Testis (tissue), 2 donors: ENCODE measurements at regions not wholly inside any gene's neighbourhood (a gene's known extent, or its start where the extent isn't known, plus 50 kb on each side); places are given as distances from the start of the nearest gene placed in this dataset.

ENCODE experiments used
- DNase-seq: peaks from one replicate; pipeline ENCODE4 v3.0.0-alpha.2; 2019
- H3K27ac ChIP-seq, 2 donors: fragments of 200-600 bp; sonication (generic); one replicate each; pipeline ENCODE4 v1.5.1; 2019
- H3K27me3 ChIP-seq: fragments of 200-600 bp; sonication (generic); one replicate; pipeline ENCODE4 v1.5.1; 2019
- H3K36me3 ChIP-seq: fragments of 200-600 bp; sonication (generic); one replicate; pipeline ENCODE4 v1.5.1; 2017; ENCODE audit warnings: low read depth; ENCODE audit errors: missing control alignments
- H3K4me1 ChIP-seq: fragments of 200-600 bp; sonication (generic); one replicate; pipeline ENCODE4 v1.5.1; 2019
- H3K4me3 ChIP-seq, 2 donors: fragments of 200-600 bp; sonication (generic); one replicate each; pipeline ENCODE4 v1.5.1; 2017 to 2019
- H3K9me3 ChIP-seq: fragments of 200-600 bp; sonication (generic); one replicate; pipeline ENCODE4 v1.5.1; 2017
- CTCF ChIP-seq, 3 experiments: fragments of 450-650 bp in 2 of 3; fragments of 200-600 bp in 1 of 3; sonication (generic) in 1 of 3; IDR thresholded peaks; one replicate each; pipeline ENCODE4 v1.5.1; 2016 to 2019; ENCODE audit warnings: antibody characterized with exemption in 3 of 3, mild to moderate bottlenecking in 2 of 3, moderate library complexity in 1 of 3
- POLR2A ChIP-seq: fragments of 450-650 bp; IDR thresholded peaks from one replicate; pipeline ENCODE4 v1.6.1; 2017; ENCODE audit warnings: antibody characterized with exemption, mild to moderate bottlenecking, moderate library complexity
- WGBS, 2 donors: methylation state at CpG; one replicate each; pipeline ENCODE4 v1.1.5; 2018; 5-methylcytosine and 5-hydroxymethylcytosine counted together
- intact Hi-C: fragments of 100-400 bp; cut with DNase I; formaldehyde crosslinking; loops from one replicate; pipeline ENCODE4 v1.15.1; 2023; ENCODE audit warnings: low total_unique reads

- H3K27me3 ChIP-seq = no peaks in the 10 kb centered on the region
- 69 to 75% methylated on average over 7 of the region's 7 CpGs for WGBS, 2 donors
- TF ChIP-seq POLR2A (no peak), CTCF (IDR thresholded peaks at IDR 0.05) (peak; percentile 70 to 77 (median 75))
- no peak overlapping the region for H3K4me3 ChIP-seq
- no peaks in the 10 kb centered on the region for H3K36me3 ChIP-seq
- intact Hi-C loops = loop anchor here (5.0 to 10.0 kb wide), 2 partner anchors 152 to 230 kb away; partner anchors contain the start of gene GADD45A
- H3K27ac ChIP-seq = no peak overlapping the region
- H3K4me1 ChIP-seq = no peaks in the 10 kb centered on the region
- DNase-seq = peak; percentile 71
- no peaks in the 10 kb centered on the region for H3K9me3 ChIP-seq
Observed at GRCh38 chr1:67532452-67533216, 102.4 kb upstream of the SERBP1 start.

GRCh38 chr1:67534627-67535065, 104.4 kb upstream of the SERBP1 start:
- 82 to 89% methylated on average over 2 of the region's 2 CpGs for WGBS, 2 donors
- H3K27me3 ChIP-seq = no peaks in the 10 kb centered on the region
- TF ChIP-seq POLR2A (no peak), CTCF (IDR thresholded peaks at IDR 0.05) (no peak)
- H3K9me3 ChIP-seq = no peaks in the 10 kb centered on the region
- H3K4me1 ChIP-seq = no peaks in the 10 kb centered on the region
- no peak overlapping the region for H3K4me3 ChIP-seq
- no peak overlapping the region for H3K27ac ChIP-seq
- no peaks in the 10 kb centered on the region for H3K36me3 ChIP-seq
- no peak for DNase-seq
- intact Hi-C loops = loop anchor here (5.0 to 10.0 kb wide), 2 partner anchors 150 to 228 kb away; partner anchors contain the start of gene GADD45A

GRCh38 chr1:67535474-67535873, 105.3 kb upstream of the SERBP1 start:
- no peaks in the 10 kb centered on the region for H3K27me3 ChIP-seq
- 19 to 20% methylated on average over 5 of the region's 5 CpGs for whole genome bisulfite sequencing, 2 donors
- no peaks in the 10 kb centered on the region for H3K4me1 ChIP-seq
- TF ChIP-seq CTCF (IDR thresholded peaks at IDR 0.05) (peak; percentile 97 to 98 (median 97)), POLR2A (no peak)
- no peaks in the 10 kb centered on the region for H3K9me3 ChIP-seq
- DNase-seq = peak; percentile 90
- H3K4me3 ChIP-seq = no peak overlapping the region
- intact Hi-C loops = loop anchor here (10.0 kb wide), 1 partner anchor 149 kb away; the partner anchor contains the start of gene GADD45A
- H3K36me3 ChIP-seq = no peaks in the 10 kb centered on the region
- H3K27ac ChIP-seq = no peak overlapping the region

- 59 to 61% methylated on average over 9 of the region's 9 CpGs for WGBS, 2 donors
- Histone ChIP-seq H3K27ac (peak overlapping the region; percentile 42 to 47), H3K36me3 (no peaks in the 10 kb centered on the region), H3K4me1 (no peaks in the 10 kb centered on the region), H3K4me3 (no peak overlapping the region), H3K9me3 (no peaks in the 10 kb centered on the region), H3K27me3 (no peaks in the 10 kb centered on the region)
- TF ChIP-seq CTCF (IDR thresholded peaks at IDR 0.05) (no peak), POLR2A (no peak)
- no peak for DNase-seq
- intact Hi-C loops = loop anchor here (10.0 kb wide), 1 partner anchor 148 kb away; the partner anchor contains the start of gene GADD45A
Observed at GRCh38 chr1:67536957-67537666, 106.9 kb upstream of the SERBP1 start.
